CD14-positive monocyte (primary cell): ENCODE measurements at regions not wholly inside any gene's neighbourhood (a gene's known extent, or its start where the extent isn't known, plus 50 kb on each side); places are given as distances from the start of the nearest gene placed in this dataset.

Experiments
- DNase-seq, 3 donors: peaks; one replicate each; pipeline ENCODE4 v3.0.0-alpha.2; 2011 to 2022
- H2AFZ ChIP-seq: 2 replicates; pipeline ENCODE4 v1.6.0; 2012; ENCODE audit warnings: mild to moderate bottlenecking, low read depth, low read length, inconsistent platforms; ENCODE audit not compliant: insufficient read depth, poor library complexity, severe bottlenecking
- H3K27ac ChIP-seq, 2 donors: 1 replicate in 1 of 2; 2 replicates in 1 of 2; pipeline ENCODE4 v1.5.1; 2012 to 2013; ENCODE audit warnings: low read length in 2 of 2, control low read depth in 1 of 2, inconsistent platforms in 1 of 2, low read depth in 1 of 2, mild to moderate bottlenecking in 1 of 2
- H3K27me3 ChIP-seq, 2 donors: one replicate each; pipeline versions ENCODE4 v1.6.0 to v1.6.1; 2011 to 2013; ENCODE audit warnings: low read length in 2 of 2; ENCODE audit not compliant: control insufficient read depth in 2 of 2, insufficient read depth in 2 of 2
- H3K36me3 ChIP-seq, 2 donors: replicated peaks in 1 of 2; 1 replicate in 1 of 2; 2 replicates in 1 of 2; pipeline versions ENCODE4 v1.5.1 to v1.6.1; 2012 to 2013; ENCODE audit warnings: low read length in 2 of 2, control low read depth in 1 of 2, inconsistent platforms in 1 of 2, mild to moderate bottlenecking in 1 of 2; ENCODE audit not compliant: insufficient read depth in 2 of 2, control insufficient read depth in 1 of 2
- H3K4me1 ChIP-seq, 2 donors: 1 replicate in 1 of 2; 2 replicates in 1 of 2; pipeline versions ENCODE4 v1.5.1 to v1.6.1; 2012 to 2013; ENCODE audit warnings: low read length in 2 of 2, control low read depth in 1 of 2, inconsistent platforms in 1 of 2, mild to moderate bottlenecking in 1 of 2, moderate library complexity in 1 of 2; ENCODE audit not compliant: insufficient read depth in 2 of 2, control insufficient read depth in 1 of 2
- H3K4me2 ChIP-seq: replicated peaks from 2 replicates; pipeline ENCODE3; 2012; ENCODE audit warnings: low read length, moderate library complexity, mild to moderate bottlenecking; ENCODE audit not compliant: poor library complexity, severe bottlenecking; ENCODE audit errors: extremely low read depth
- H3K4me3 ChIP-seq, 3 experiments: fragments of 200-600 bp in 1 of 3; sonication (generic) in 1 of 3; replicated peaks in 1 of 3; 1 replicate in 2 of 3; 2 replicates in 1 of 3; pipeline ENCODE4 v1.5.1; 2011 to 2013; ENCODE audit warnings: low read length in 3 of 3, mild to moderate bottlenecking in 3 of 3, control low read depth in 2 of 3, low read depth in 2 of 3, inconsistent platforms in 1 of 3, moderate library complexity in 1 of 3
- H3K79me2 ChIP-seq: 2 replicates; pipeline ENCODE4 v1.6.0; 2012; ENCODE audit warnings: mild to moderate bottlenecking, control low read depth, inconsistent platforms, low read length, moderate library complexity; ENCODE audit not compliant: insufficient read depth
- H3K9ac ChIP-seq: 2 replicates; pipeline ENCODE4 v1.6.0; 2017; ENCODE audit warnings: low read length, mild to moderate bottlenecking; ENCODE audit not compliant: insufficient read depth, poor library complexity, severe bottlenecking
- H3K9me3 ChIP-seq, 2 donors: replicated peaks in 1 of 2; 1 replicate in 1 of 2; 2 replicates in 1 of 2; pipeline versions ENCODE4 v1.5.1 to v1.6.1; 2012 to 2013; ENCODE audit warnings: low read length in 2 of 2, control low read depth in 1 of 2; ENCODE audit not compliant: control insufficient read depth in 1 of 2, insufficient read depth in 1 of 2
- H4K20me1 ChIP-seq: 2 replicates; pipeline ENCODE4 v1.6.0; 2012; ENCODE audit warnings: mild to moderate bottlenecking, low read length, control low read depth, moderate library complexity; ENCODE audit not compliant: insufficient read depth
- H3K27ac Mint-ChIP-seq, 7 donors: one replicate each; pipeline ENCODE4 v1.8.0; 2020; ENCODE audit warnings: mild to moderate bottlenecking in 7 of 7, mixed read lengths in 7 of 7, moderate library complexity in 6 of 7, inconsistent platforms in 2 of 7
- H3K27me3 Mint-ChIP-seq, 3 donors: one replicate each; pipeline ENCODE4 v1.8.0; 2021 to 2022; ENCODE audit warnings: low read depth in 3 of 3, mild to moderate bottlenecking in 3 of 3, mixed read lengths in 3 of 3, moderate library complexity in 3 of 3, inconsistent platforms in 1 of 3
- H3K36me3 Mint-ChIP-seq, 2 donors: one replicate each; pipeline ENCODE4 v1.8.0; 2020; ENCODE audit warnings: mixed read lengths in 2 of 2, inconsistent platforms in 1 of 2, mild to moderate bottlenecking in 1 of 2
- H3K4me1 Mint-ChIP-seq: one replicate; pipeline ENCODE4 v1.8.0; 2020; ENCODE audit warnings: mild to moderate bottlenecking, mixed read lengths
- H3K4me3 Mint-ChIP-seq, 2 donors: one replicate each; pipeline ENCODE4 v1.8.0; 2020; ENCODE audit warnings: mild to moderate bottlenecking in 2 of 2, mixed read lengths in 2 of 2, moderate library complexity in 1 of 2
- H3K9me3 Mint-ChIP-seq, 7 donors: one replicate each; pipeline ENCODE4 v1.8.0; 2020 to 2022; ENCODE audit warnings: mixed read lengths in 7 of 7, mild to moderate bottlenecking in 6 of 7, moderate library complexity in 6 of 7, inconsistent platforms in 2 of 7
- CTCF ChIP-seq: fragments of 200-600 bp; IDR thresholded peaks from one replicate; pipeline ENCODE4 v1.8.0; 2022; ENCODE audit warnings: antibody characterized with exemption, mild to moderate bottlenecking
- WGBS: methylation state at CpG from one replicate; pipeline ENCODE4 v1.1.5; 2013; ENCODE audit warnings: missing lambda C conversion rate; ENCODE audit not compliant: insufficient coverage; 5-methylcytosine and 5-hydroxymethylcytosine counted together
- intact Hi-C, 2 donors: fragments of 100-400 bp; cut with micrococcal nuclease; formaldehyde crosslinking; loops; one replicate each; pipeline versions ENCODE4 v1.15.0 to v1.15.1; 2023

- H3K9ac ChIP-seq, result no peak overlapping the region
- H3K36me3 ChIP-seq, result no peaks in the 10 kb centered on the region
- H3K9me3 ChIP-seq, result no peaks in the 10 kb centered on the region
- no peaks in the 10 kb centered on the region for H4K20me1 ChIP-seq
- peak; percentile 23 for TF ChIP-seq CTCF
- intact Hi-C loops, result no loop called here
- H3K27me3 ChIP-seq, result no peaks in the 10 kb centered on the region
- no peaks in the 10 kb centered on the region for H3K9me3 Mint-ChIP-seq
- H2AFZ ChIP-seq, result no peak overlapping the region
- H3K4me3 ChIP-seq, result no peak overlapping the region
- peaks cover 0 to 3% (median 2%) of the 10 kb centered on the region in 3 donors for H3K27me3 Mint-ChIP-seq
- no CpG with 5 or more reads among the region's 1 CpG for WGBS
- no peak overlapping the region for H3K4me2 ChIP-seq
- no peaks in the 10 kb centered on the region for H3K4me1 Mint-ChIP-seq
- H3K27ac Mint-ChIP-seq, result no peak overlapping the region
- no peak overlapping the region for H3K27ac ChIP-seq
- no peaks in the 10 kb centered on the region for H3K4me1 ChIP-seq
- H3K4me3 Mint-ChIP-seq, result no peak overlapping the region
- H3K79me2 ChIP-seq, result no peaks in the 10 kb centered on the region
- no peaks in the 10 kb centered on the region for H3K36me3 Mint-ChIP-seq
- DNase-seq, result peak in 1 of 3 donors; percentile 1
Observed at GRCh38 chr6:122033564-122034181, 365.8 kb upstream of the HSF2 start.

DNA sequence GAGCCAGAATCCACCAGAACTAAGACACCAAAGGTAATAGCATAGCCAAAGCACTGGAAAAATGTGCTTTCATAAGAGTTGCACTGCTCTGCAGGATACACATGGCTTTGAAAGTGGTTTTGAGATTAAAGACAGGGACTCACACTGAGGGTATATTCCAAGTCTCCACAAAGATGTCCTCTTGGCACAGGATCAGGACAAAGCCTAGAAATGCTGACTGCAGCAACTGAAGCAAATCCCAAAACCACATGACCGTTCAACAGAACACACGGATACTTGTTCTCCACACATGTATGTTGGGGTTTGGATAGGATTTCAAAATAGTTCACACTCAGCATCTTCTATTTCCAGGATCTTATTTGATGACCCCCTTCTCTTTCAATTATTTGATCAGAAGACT, 364.3 kb upstream of the HSF2 start:
- no peak overlapping the region for H3K4me3 ChIP-seq
- H3K36me3 Mint-ChIP-seq, result no peaks in the 10 kb centered on the region
- H3K4me1 ChIP-seq, result no peaks in the 10 kb centered on the region
- H3K4me2 ChIP-seq, result no peak overlapping the region
- no peak overlapping the region for H3K27ac ChIP-seq
- no peaks in the 10 kb centered on the region for H3K36me3 ChIP-seq
- H3K27me3 ChIP-seq, result no peaks in the 10 kb centered on the region
- H3K27ac Mint-ChIP-seq, result no peak overlapping the region
- H3K27me3 Mint-ChIP-seq, result peaks cover 0 to 2% (median 2%) of the 10 kb centered on the region in 3 donors
- WGBS, result no CpG with 5 or more reads among the region's 2 CpGs
- H4K20me1 ChIP-seq, result no peaks in the 10 kb centered on the region
- TF ChIP-seq CTCF, result no peak
- H2AFZ ChIP-seq, result no peak overlapping the region
- H3K4me1 Mint-ChIP-seq, result no peaks in the 10 kb centered on the region
- intact Hi-C loops, result no loop called here
- DNase-seq, result no peak
- H3K79me2 ChIP-seq, result no peaks in the 10 kb centered on the region
- H3K9me3 Mint-ChIP-seq, result no peaks in the 10 kb centered on the region
- H3K9me3 ChIP-seq, result no peaks in the 10 kb centered on the region
- H3K4me3 Mint-ChIP-seq, result no peak overlapping the region
- no peak overlapping the region for H3K9ac ChIP-seq
